Mucosa of rectum (tissue), 2 donors: ENCODE measurements at regions not wholly inside any gene's neighbourhood (a gene's known extent, or its start where the extent isn't known, plus 50 kb on each side); places are given as distances from the start of the nearest gene placed in this dataset.
"Not testable (repeated sequence)": the region's sequence is repeated elsewhere in the genome, so short reads cannot be mapped to it uniquely, and the experiment has no call there.

ENCODE experiments used
- H3K27ac ChIP-seq, 2 donors: one replicate each; pipeline ENCODE4 v1.7.0; 2013; ENCODE audit warnings: inconsistent platforms in 2 of 2, low read depth in 2 of 2, low read length in 2 of 2
- H3K27me3 ChIP-seq, 2 donors: one replicate each; pipeline ENCODE4 v1.7.0; 2013; ENCODE audit warnings: low read length in 2 of 2; ENCODE audit not compliant: control insufficient read depth in 2 of 2, insufficient read depth in 2 of 2
- H3K36me3 ChIP-seq, 2 donors: one replicate each; pipeline ENCODE4 v1.7.0; 2013; ENCODE audit warnings: low read length in 2 of 2; ENCODE audit not compliant: control insufficient read depth in 2 of 2, insufficient read depth in 2 of 2
- H3K4me1 ChIP-seq, 2 donors: one replicate each; pipeline ENCODE4 v1.7.0; 2013; ENCODE audit warnings: low read length in 2 of 2, mild to moderate bottlenecking in 1 of 2; ENCODE audit not compliant: control insufficient read depth in 2 of 2, insufficient read depth in 2 of 2
- H3K4me3 ChIP-seq, 2 donors: one replicate each; pipeline ENCODE4 v1.7.0; 2013; ENCODE audit warnings: low read length in 2 of 2
- H3K9ac ChIP-seq, 2 donors: one replicate each; pipeline ENCODE4 v1.7.0; 2013; ENCODE audit warnings: low read length in 2 of 2, low read depth in 1 of 2, mild to moderate bottlenecking in 1 of 2
- H3K9me3 ChIP-seq, 2 donors: one replicate each; pipeline ENCODE4 v1.7.0; 2013; ENCODE audit warnings: low read length in 2 of 2; ENCODE audit not compliant: control insufficient read depth in 2 of 2
- donor health status: healthy.
- donor health status: Normal muscosa, but diverticular disease.

GRCh38 chr16:47976636-47977210, 179.1 kb downstream of the ABCC12 start:
- H3K36me3 ChIP-seq: no peaks in the 10 kb centered on the region
- H3K9ac ChIP-seq: no peak overlapping the region
- no peak overlapping the region for H3K4me3 ChIP-seq
- H3K9me3 ChIP-seq: no peaks in the 10 kb centered on the region
- no peak overlapping the region for H3K27ac ChIP-seq
- no peaks in the 10 kb centered on the region for H3K4me1 ChIP-seq
- no peaks in the 10 kb centered on the region for H3K27me3 ChIP-seq

- not testable (repeated sequence) for H3K9me3 ChIP-seq, H3K9ac ChIP-seq, H3K4me1 ChIP-seq, H3K27me3 ChIP-seq, H3K36me3 ChIP-seq, H3K27ac ChIP-seq, H3K4me3 ChIP-seq
These were observed 180.8 kb downstream of the ABCC12 start for GRCh38 chr16:47974971-47975370.

GRCh38 chr16:47973552-47973951, 182.2 kb downstream of the ABCC12 start:
- Histone ChIP-seq H3K27me3 (no peaks in the 10 kb centered on the region), H3K9me3 (no peaks in the 10 kb centered on the region), H3K4me1 (no peaks in the 10 kb centered on the region), H3K36me3 (no peaks in the 10 kb centered on the region), H3K27ac (no peak overlapping the region), H3K4me3 (no peak overlapping the region), H3K9ac (no peak overlapping the region)

GRCh38 chr16:47972246-47972985, 183.4 kb downstream of the ABCC12 start:
- Histone ChIP-seq H3K27ac (no peak overlapping the region), H3K4me1 (no peaks in the 10 kb centered on the region), H3K9me3 (no peaks in the 10 kb centered on the region), H3K27me3 (no peaks in the 10 kb centered on the region), H3K4me3 (no peak overlapping the region), H3K36me3 (no peaks in the 10 kb centered on the region), H3K9ac (no peak overlapping the region)

- H3K9me3 ChIP-seq: no peaks in the 10 kb centered on the region
- no peaks in the 10 kb centered on the region for H3K27me3 ChIP-seq
- H3K27ac ChIP-seq: no peak overlapping the region
- H3K9ac ChIP-seq: no peak overlapping the region
- H3K4me3 ChIP-seq: no peak overlapping the region
- H3K4me1 ChIP-seq: no peaks in the 10 kb centered on the region
- H3K36me3 ChIP-seq: no peaks in the 10 kb centered on the region
These were observed 184.6 kb downstream of the ABCC12 start for GRCh38 chr16:47971225-47971624.

GRCh38 chr16:47970291-47970931, 185.4 kb downstream of the ABCC12 start:
- H3K36me3 ChIP-seq: no peaks in the 10 kb centered on the region
- H3K27ac ChIP-seq: no peak overlapping the region
- H3K9ac ChIP-seq: no peak overlapping the region
- no peak overlapping the region for H3K4me3 ChIP-seq
- no peaks in the 10 kb centered on the region for H3K27me3 ChIP-seq
- H3K9me3 ChIP-seq: no peaks in the 10 kb centered on the region
- no peaks in the 10 kb centered on the region for H3K4me1 ChIP-seq

GRCh38 chr16:47967374-47967773, 188.4 kb downstream of the ABCC12 start:
- Histone ChIP-seq H3K27me3 (no peaks in the 10 kb centered on the region), H3K36me3 (no peaks in the 10 kb centered on the region), H3K4me3 (no peak overlapping the region), H3K4me1 (no peaks in the 10 kb centered on the region), H3K9me3 (no peaks in the 10 kb centered on the region), H3K27ac (no peak overlapping the region), H3K9ac (no peak overlapping the region)

GRCh38 chr16:47966325-47966724, 189.5 kb downstream of the ABCC12 start:
- Histone ChIP-seq H3K36me3 (no peaks in the 10 kb centered on the region), H3K27ac (no peak overlapping the region), H3K9me3 (no peaks in the 10 kb centered on the region), H3K4me3 (no peak overlapping the region), H3K27me3 (no peaks in the 10 kb centered on the region), H3K9ac (no peak overlapping the region), H3K4me1 (no peaks in the 10 kb centered on the region)

- no peaks in the 10 kb centered on the region for H3K4me1 ChIP-seq
- no peaks in the 10 kb centered on the region for H3K9me3 ChIP-seq
- H3K9ac ChIP-seq: no peak overlapping the region
- H3K27me3 ChIP-seq: no peaks in the 10 kb centered on the region
- H3K27ac ChIP-seq: no peak overlapping the region
- no peak overlapping the region for H3K4me3 ChIP-seq
- no peaks in the 10 kb centered on the region for H3K36me3 ChIP-seq
These were observed 190.4 kb downstream of the ABCC12 start for GRCh38 chr16:47965439-47965838.

GRCh38 chr16:47958726-47959125, 197.1 kb downstream of the ABCC12 start:
- Histone ChIP-seq H3K27ac (no peak overlapping the region), H3K9ac (no peak overlapping the region), H3K4me1 (no peaks in the 10 kb centered on the region), H3K4me3 (no peak overlapping the region), H3K27me3 (no peaks in the 10 kb centered on the region), H3K36me3 (no peaks in the 10 kb centered on the region), H3K9me3 (no peaks in the 10 kb centered on the region)
